HFFc6 (cell line): ENCODE measurements at regions not wholly inside any gene's neighbourhood (a gene's known extent, or its start where the extent isn't known, plus 50 kb on each side); places are given as distances from the start of the nearest gene placed in this dataset.

Source experiments
- DNase-seq: peaks from one replicate; pipeline ENCODE4 v3.0.0-alpha.2; 2018
- H3K27ac Mint-ChIP-seq: 2 replicates; pipeline ENCODE4 v1.8.0; 2020; ENCODE audit warnings: mild to moderate bottlenecking, mixed read lengths
- H3K27me3 Mint-ChIP-seq: 2 replicates; pipeline ENCODE4 v1.8.0; 2021; ENCODE audit warnings: mild to moderate bottlenecking, moderate library complexity, mixed read lengths; ENCODE audit not compliant: insufficient read depth
- H3K36me3 Mint-ChIP-seq: 2 replicates; pipeline ENCODE4 v1.8.0; 2021; ENCODE audit warnings: low read depth, mixed read lengths
- H3K4me1 Mint-ChIP-seq: 2 replicates; pipeline ENCODE4 v1.8.0; 2020; ENCODE audit warnings: low read depth, mixed read lengths
- H3K4me3 Mint-ChIP-seq: 2 replicates; pipeline ENCODE4 v1.8.0; 2020; ENCODE audit warnings: mild to moderate bottlenecking, moderate library complexity, mixed read lengths
- H3K9me3 Mint-ChIP-seq: 2 replicates; pipeline ENCODE4 v1.8.0; 2020; ENCODE audit warnings: mild to moderate bottlenecking, mixed read lengths
- TF ChIP-seq, protein P1 (sequence below): fragments of 200-600 bp; sonication (generic); IDR thresholded peaks from 2 replicates; pipeline ENCODE4 v1.5.0; 2021; ENCODE audit warnings: antibody characterized with exemption, mild to moderate bottlenecking

DNA sequence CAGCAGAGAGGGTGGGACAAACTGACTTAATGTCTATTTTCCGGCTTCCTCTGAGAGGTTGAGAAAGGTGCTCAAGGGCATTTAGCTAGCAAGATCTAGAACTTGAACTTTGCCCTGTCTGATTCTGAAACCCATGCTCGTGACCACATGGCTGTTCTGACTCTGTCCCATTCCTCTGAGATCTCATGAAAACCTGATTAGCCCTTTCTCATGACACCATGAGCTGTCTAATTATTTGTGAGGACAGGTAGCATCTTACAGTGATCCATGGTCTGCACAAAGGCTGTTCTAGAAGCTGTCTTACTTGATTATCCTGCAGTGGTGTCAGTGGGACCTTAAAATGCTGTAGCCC, 89.6 kb upstream of the TOX2 start:
- no peak for DNase-seq
- no peaks in the 10 kb centered on the region for H3K36me3 Mint-ChIP-seq
- no peaks in the 10 kb centered on the region for H3K9me3 Mint-ChIP-seq
- H3K4me1 Mint-ChIP-seq = no peaks in the 10 kb centered on the region
- peaks cover 15% of the 10 kb centered on the region for H3K27me3 Mint-ChIP-seq
- H3K4me3 Mint-ChIP-seq = no peak overlapping the region
- H3K27ac Mint-ChIP-seq = no peak overlapping the region
- TF ChIP-seq, protein P1, sequence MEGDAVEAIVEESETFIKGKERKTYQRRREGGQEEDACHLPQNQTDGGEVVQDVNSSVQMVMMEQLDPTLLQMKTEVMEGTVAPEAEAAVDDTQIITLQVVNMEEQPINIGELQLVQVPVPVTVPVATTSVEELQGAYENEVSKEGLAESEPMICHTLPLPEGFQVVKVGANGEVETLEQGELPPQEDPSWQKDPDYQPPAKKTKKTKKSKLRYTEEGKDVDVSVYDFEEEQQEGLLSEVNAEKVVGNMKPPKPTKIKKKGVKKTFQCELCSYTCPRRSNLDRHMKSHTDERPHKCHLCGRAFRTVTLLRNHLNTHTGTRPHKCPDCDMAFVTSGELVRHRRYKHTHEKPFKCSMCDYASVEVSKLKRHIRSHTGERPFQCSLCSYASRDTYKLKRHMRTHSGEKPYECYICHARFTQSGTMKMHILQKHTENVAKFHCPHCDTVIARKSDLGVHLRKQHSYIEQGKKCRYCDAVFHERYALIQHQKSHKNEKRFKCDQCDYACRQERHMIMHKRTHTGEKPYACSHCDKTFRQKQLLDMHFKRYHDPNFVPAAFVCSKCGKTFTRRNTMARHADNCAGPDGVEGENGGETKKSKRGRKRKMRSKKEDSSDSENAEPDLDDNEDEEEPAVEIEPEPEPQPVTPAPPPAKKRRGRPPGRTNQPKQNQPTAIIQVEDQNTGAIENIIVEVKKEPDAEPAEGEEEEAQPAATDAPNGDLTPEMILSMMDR = no peak

DNA sequence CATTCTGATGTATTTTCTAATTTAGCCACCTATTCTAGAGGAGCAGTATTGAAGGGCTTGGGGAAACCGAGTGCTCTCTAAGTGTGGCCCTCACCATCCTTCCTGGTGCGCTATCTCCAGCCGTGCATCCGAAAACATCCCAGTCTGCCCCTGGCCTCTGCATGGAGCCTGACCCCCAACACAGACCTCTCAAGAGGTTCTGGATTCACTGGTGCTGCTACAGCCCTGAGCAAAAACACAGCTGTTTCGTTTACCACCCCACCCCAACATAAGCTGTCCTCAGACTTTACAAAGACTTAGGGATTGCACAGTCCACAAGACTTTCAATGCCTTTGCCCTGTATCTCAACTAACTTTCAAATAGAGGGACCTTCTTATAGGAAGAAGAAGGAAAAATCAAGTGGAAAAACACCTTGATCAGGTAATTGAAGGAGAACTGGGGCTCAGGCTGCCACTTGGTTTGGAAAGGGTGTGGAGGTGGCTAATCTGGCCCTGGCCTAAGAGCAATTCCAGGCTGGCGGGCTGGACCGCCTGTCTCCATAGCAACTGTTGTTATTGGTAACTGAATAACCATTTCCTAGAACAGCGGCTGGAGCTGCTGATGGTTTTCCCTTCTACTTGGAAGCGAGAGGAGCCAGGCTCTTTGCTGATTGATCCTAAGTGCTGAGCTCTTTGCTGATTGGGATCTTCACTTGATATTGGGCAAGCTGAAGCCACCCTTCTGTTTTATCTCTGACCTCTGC, 90.2 kb upstream of the TOX2 start:
- H3K4me3 Mint-ChIP-seq = no peak overlapping the region
- H3K27ac Mint-ChIP-seq = no peak overlapping the region
- no peaks in the 10 kb centered on the region for H3K4me1 Mint-ChIP-seq
- TF ChIP-seq, protein P1 = no peak
- peak; percentile 45 for DNase-seq
- no peaks in the 10 kb centered on the region for H3K36me3 Mint-ChIP-seq
- no peaks in the 10 kb centered on the region for H3K9me3 Mint-ChIP-seq
- peaks cover 15% of the 10 kb centered on the region for H3K27me3 Mint-ChIP-seq

DNA sequence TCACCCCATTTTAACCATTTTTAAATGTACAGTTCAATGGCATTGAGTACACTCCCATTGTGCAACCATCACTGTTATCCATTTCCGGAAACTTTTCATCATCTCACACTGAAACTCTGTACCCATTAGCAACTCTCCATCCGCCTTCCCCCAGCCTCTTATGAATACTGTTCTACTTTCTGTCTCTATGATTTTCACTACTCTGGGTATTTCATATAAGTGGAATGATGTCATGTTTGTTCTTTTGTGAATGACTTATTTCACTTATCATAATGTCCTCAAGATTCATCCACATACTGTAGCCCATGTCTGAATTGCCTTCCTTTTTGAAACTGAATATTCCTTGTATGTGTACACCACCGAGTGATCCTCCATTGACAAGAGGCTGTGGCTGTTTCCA, 92.9 kb upstream of the TOX2 start:
- TF ChIP-seq, protein P1 = no peak
- no peaks in the 10 kb centered on the region for H3K36me3 Mint-ChIP-seq
- peaks cover 11% of the 10 kb centered on the region for H3K27me3 Mint-ChIP-seq
- no peak for DNase-seq
- no peak overlapping the region for H3K27ac Mint-ChIP-seq
- H3K9me3 Mint-ChIP-seq = no peaks in the 10 kb centered on the region
- no peaks in the 10 kb centered on the region for H3K4me1 Mint-ChIP-seq
- H3K4me3 Mint-ChIP-seq = no peak overlapping the region

DNA sequence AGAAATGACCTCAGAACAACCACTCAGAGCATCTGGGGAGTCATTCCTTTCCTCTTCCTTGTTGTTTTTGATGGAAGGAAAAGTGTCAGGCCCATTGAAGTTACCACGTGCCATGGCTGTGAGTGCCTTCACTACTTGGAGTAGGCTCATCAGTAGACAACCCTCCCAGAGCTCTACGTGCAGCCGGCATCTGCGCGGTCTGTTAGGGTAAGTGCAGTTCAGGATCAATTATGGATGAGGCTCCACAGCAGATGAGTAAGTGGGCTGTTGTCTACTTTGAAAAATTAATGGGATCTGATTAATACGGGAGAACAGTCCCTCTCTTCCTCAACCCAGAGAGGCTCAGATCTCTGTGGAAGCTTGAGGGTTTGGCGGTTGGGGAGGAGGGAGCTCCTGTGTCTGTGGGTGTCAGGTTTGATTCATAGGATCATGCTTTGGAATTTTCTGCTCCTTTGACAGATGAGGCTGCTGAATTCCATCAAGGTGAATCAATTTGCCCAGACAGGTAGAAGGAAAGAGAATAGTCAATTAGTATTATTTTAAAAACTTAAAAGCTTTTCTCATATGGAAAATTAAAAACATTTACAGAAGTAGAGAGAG, 93.8 kb upstream of the TOX2 start:
- H3K36me3 Mint-ChIP-seq = no peaks in the 10 kb centered on the region
- TF ChIP-seq, protein P1 = no peak
- no peak overlapping the region for H3K4me3 Mint-ChIP-seq
- H3K4me1 Mint-ChIP-seq = no peaks in the 10 kb centered on the region
- peaks cover 10% of the 10 kb centered on the region for H3K27me3 Mint-ChIP-seq
- no peak for DNase-seq
- no peak overlapping the region for H3K27ac Mint-ChIP-seq
- no peaks in the 10 kb centered on the region for H3K9me3 Mint-ChIP-seq

DNA sequence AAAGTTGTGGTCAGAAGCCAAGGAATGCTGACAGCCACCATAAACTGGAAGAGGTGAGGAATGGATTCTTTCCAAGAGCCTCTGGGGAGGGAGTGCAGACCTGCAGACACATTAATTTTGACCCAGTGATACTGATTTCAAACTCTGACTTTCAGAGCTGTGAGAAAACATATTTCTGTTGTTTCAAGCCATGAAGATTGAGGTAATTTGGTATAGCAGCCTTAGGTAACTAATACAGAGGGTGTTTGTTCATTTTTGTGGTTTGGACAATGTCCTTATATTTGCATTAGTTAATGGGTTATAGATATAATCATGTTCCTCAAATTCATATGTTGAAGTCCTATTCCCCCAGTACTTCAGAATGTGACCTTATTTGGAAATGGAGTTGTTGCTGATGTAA, 85.4 kb upstream of the GTSF1L start:
- TF ChIP-seq, protein P1 = no peak
- Mint-ChIP-seq H3K9me3 (peaks cover 22% of the 10 kb centered on the region), H3K27ac (no peak overlapping the region), H3K27me3 (peaks cover 3% of the 10 kb centered on the region; the same call in 1 of the 2 replicates), H3K4me3 (no peak overlapping the region), H3K36me3 (peaks cover 16% of the 10 kb centered on the region), H3K4me1 (no peaks in the 10 kb centered on the region)
- no peak for DNase-seq
